ENCODE measurements at regions not wholly inside any gene's neighbourhood (a gene's known extent, or its start where the extent isn't known, plus 50 kb on each side); places are given as distances from the start of the nearest gene placed in this dataset.

DNA sequence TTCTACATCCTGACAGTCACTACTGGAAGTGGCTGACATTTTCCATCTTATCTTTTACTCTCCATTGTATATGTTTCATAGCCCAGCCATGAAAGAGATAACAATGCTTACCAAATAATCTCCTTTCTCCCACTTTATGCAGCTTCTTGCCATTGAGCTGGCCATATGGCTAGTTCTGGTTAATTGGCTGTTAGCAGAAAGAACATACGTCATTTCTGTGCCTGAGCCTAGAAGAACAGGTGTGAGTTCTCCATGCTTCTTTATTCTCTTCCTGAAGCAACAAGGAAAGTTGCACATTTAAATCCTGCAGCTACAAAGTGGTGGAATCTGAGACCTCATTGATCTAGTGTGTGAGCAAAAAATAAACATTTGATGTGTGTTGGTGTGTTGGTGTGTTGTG, 82.0 kb upstream of the FSHR start:
- Mint-ChIP-seq H3K9me3 (peaks cover 8% of the 10 kb centered on the region), H3K4me3 (no peak overlapping the region), H3K4me1 (peaks cover 3% of the 10 kb centered on the region), H3K36me3 (ENCODE audit: low read depth) (no peaks in the 10 kb centered on the region), H3K27ac (ENCODE audit: unreplicated experiment) (no peak overlapping the region), H3K27me3 (ENCODE audit: low read depth) (no peaks in the 10 kb centered on the region)
- DNase-seq (ENCODE audit: low read depth, low spot score), result no peak
- TF ChIP-seq, protein P1, sequence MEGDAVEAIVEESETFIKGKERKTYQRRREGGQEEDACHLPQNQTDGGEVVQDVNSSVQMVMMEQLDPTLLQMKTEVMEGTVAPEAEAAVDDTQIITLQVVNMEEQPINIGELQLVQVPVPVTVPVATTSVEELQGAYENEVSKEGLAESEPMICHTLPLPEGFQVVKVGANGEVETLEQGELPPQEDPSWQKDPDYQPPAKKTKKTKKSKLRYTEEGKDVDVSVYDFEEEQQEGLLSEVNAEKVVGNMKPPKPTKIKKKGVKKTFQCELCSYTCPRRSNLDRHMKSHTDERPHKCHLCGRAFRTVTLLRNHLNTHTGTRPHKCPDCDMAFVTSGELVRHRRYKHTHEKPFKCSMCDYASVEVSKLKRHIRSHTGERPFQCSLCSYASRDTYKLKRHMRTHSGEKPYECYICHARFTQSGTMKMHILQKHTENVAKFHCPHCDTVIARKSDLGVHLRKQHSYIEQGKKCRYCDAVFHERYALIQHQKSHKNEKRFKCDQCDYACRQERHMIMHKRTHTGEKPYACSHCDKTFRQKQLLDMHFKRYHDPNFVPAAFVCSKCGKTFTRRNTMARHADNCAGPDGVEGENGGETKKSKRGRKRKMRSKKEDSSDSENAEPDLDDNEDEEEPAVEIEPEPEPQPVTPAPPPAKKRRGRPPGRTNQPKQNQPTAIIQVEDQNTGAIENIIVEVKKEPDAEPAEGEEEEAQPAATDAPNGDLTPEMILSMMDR (conservative IDR thresholded peaks at IDR 0.05), result no peak

- H3K9me3 Mint-ChIP-seq, result peaks cover 3% of the 10 kb centered on the region
- no peaks in the 10 kb centered on the region for H3K27me3 Mint-ChIP-seq (ENCODE audit: low read depth)
- no peak for DNase-seq (ENCODE audit: low read depth, low spot score)
- no peaks in the 10 kb centered on the region for H3K36me3 Mint-ChIP-seq (ENCODE audit: low read depth)
- H3K4me3 Mint-ChIP-seq, result no peak overlapping the region
- no peaks in the 10 kb centered on the region for H3K4me1 Mint-ChIP-seq
- no peak overlapping the region for H3K27ac Mint-ChIP-seq (ENCODE audit: unreplicated experiment)
- TF ChIP-seq, protein P1 (conservative IDR thresholded peaks at IDR 0.05), result no peak
Observed at GRCh38 chr2:49226360-49226759, 72.0 kb upstream of the FSHR start.

DNA sequence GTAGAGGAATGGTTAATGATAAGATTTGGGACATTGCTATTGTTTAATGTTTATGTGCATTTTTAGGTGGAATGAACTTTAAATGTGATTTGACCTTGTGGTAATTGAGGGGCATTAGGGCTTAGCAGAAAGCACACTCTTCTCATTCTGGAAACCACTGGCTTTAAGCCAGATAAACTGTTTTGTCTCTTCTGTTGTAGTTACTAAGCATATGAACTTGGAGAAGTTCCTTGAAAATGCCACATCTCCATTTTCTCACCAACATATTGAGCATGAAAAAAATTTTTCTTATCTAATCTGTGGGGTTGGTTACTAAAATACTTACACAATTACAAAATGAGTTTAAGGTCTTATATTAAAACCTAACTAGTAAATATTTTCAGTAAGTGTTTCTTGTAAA, 70.8 kb upstream of the FSHR start:
- H3K4me1 Mint-ChIP-seq, result no peaks in the 10 kb centered on the region
- H3K4me3 Mint-ChIP-seq, result no peak overlapping the region
- TF ChIP-seq, protein P1 (conservative IDR thresholded peaks at IDR 0.05), result no peak
- no peak overlapping the region for H3K27ac Mint-ChIP-seq (ENCODE audit: unreplicated experiment)
- no peaks in the 10 kb centered on the region for H3K27me3 Mint-ChIP-seq (ENCODE audit: low read depth)
- H3K36me3 Mint-ChIP-seq (ENCODE audit: low read depth), result no peaks in the 10 kb centered on the region
- no peaks in the 10 kb centered on the region for H3K9me3 Mint-ChIP-seq
- DNase-seq (ENCODE audit: low read depth, low spot score), result no peak

DNA sequence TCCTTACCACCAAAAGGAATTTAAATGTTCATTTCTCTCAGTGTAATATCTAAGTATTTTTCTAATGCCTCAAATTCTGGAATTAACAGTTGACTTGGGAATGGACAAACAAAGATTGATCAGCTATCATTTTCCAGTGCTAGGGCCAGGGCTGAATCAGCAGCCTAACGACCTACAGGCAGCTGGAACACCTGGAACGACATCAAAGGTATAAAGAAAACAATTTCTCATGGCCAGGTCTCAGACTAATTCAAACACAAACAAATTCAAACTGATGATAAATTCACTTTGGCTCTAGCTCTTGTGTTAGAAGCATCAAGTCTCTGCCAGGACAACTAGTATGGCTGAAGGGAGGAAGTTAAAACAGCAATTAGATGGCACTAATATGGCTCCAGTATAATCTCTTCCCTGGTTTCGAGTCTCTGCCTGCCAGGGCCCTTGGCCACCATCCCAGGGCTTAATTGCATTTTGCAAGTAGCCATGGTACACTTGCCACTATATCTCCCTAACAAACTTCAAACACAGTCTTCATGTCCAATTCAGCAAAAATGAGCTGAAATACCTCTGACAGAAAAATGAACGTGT, 70.2 kb upstream of the FSHR start:
- H3K36me3 Mint-ChIP-seq (ENCODE audit: low read depth), result no peaks in the 10 kb centered on the region
- no peaks in the 10 kb centered on the region for H3K27me3 Mint-ChIP-seq (ENCODE audit: low read depth)
- H3K4me1 Mint-ChIP-seq, result no peaks in the 10 kb centered on the region
- DNase-seq (ENCODE audit: low read depth, low spot score), result no peak
- no peaks in the 10 kb centered on the region for H3K9me3 Mint-ChIP-seq
- no peak overlapping the region for H3K4me3 Mint-ChIP-seq
- no peak overlapping the region for H3K27ac Mint-ChIP-seq (ENCODE audit: unreplicated experiment)
- TF ChIP-seq, protein P1 (conservative IDR thresholded peaks at IDR 0.05), result no peak

DNA sequence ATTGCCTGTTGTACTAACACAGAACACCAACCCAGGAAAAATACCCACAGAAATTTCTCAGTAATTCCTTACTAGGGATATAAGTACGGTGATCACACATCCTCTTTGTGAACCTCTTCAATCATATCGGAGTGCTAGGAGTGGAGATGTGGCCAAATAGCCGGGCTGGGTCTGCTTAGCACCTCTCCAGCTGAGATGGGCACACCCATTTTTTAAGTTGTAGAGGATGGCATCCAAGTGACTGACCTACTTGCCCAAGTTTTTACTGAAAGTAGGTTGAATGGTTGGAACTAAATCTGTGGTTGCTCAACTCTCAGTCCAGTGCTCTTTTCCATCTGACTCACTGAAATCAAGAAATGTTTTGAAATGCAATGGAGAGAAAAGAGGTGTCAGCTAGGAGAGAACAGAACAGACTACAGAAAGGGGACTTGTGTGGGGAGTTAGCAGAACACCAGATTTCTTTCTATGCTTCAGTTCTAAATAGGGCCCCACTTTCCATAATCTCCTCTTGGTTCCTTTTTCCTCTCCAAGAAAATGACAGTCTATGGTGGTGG, 68.7 kb upstream of the FSHR start:
- no peaks in the 10 kb centered on the region for H3K9me3 Mint-ChIP-seq

More for the DNA sequence above, 68.7 kb upstream of the FSHR start:
- no peak for DNase-seq (ENCODE audit: low read depth, low spot score)
- Mint-ChIP-seq H3K4me1 (no peaks in the 10 kb centered on the region), H3K4me3 (no peak overlapping the region), H3K27ac (ENCODE audit: unreplicated experiment) (no peak overlapping the region), H3K27me3 (ENCODE audit: low read depth) (no peaks in the 10 kb centered on the region), H3K36me3 (ENCODE audit: low read depth) (no peaks in the 10 kb centered on the region)
- TF ChIP-seq, protein P1 (conservative IDR thresholded peaks at IDR 0.05), result no peak
